Sigmoid colon (tissue), 4 donors: ENCODE measurements at regions not wholly inside any gene's neighbourhood (a gene's known extent, or its start where the extent isn't known, plus 50 kb on each side); places are given as distances from the start of the nearest gene placed in this dataset.

Source experiments
- POLR2A ChIP-seq, 2 donors: fragments of 450-650 bp; IDR thresholded peaks; one replicate each; pipeline ENCODE4 v1.6.1; 2016; ENCODE audit warnings: antibody characterized with exemption in 2 of 2, mild to moderate bottlenecking in 2 of 2, moderate library complexity in 2 of 2
- POLR2AphosphoS5 ChIP-seq, 4 donors: sonication (generic); formaldehyde crosslinking; IDR thresholded peaks; one replicate each; pipeline ENCODE4 v1.6.1; 2017; ENCODE audit warnings: antibody characterized with exemption in 4 of 4
- TF ChIP-seq, protein P1 (sequence below), 4 experiments: fragments of 450-650 bp in 3 of 4; fragments of 200-600 bp in 1 of 4; IDR thresholded peaks; one replicate each; pipeline ENCODE4 v1.5.1; 2016 to 2019; ENCODE audit warnings: antibody characterized with exemption in 4 of 4, mild to moderate bottlenecking in 3 of 4, moderate library complexity in 2 of 4

DNA sequence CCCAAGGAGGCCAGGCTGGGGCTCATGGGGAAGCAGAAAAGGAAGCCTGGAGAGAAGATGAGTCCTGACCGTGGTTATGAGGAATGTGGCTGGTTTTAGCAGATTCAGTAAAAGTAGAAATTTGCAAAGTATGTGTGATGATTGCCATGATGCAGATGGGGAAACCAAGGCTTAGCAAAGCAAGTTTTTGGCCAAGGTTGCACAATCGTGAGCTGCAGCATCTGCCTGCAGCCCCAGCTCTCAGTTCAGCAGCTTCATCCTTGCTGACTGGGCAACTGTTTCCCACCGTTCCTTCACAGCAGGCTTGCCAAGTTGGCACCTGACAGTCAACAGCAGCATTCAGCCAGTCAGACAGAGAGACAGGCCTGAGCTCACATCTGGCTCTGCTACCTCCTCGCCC, 656.7 kb downstream of the MED13L start:
- TF ChIP-seq POLR2AphosphoS5 (IDR thresholded peaks at IDR 0.05) (no peak), POLR2A (IDR thresholded peaks at IDR 0.05) (no peak)
- TF ChIP-seq, protein P1, sequence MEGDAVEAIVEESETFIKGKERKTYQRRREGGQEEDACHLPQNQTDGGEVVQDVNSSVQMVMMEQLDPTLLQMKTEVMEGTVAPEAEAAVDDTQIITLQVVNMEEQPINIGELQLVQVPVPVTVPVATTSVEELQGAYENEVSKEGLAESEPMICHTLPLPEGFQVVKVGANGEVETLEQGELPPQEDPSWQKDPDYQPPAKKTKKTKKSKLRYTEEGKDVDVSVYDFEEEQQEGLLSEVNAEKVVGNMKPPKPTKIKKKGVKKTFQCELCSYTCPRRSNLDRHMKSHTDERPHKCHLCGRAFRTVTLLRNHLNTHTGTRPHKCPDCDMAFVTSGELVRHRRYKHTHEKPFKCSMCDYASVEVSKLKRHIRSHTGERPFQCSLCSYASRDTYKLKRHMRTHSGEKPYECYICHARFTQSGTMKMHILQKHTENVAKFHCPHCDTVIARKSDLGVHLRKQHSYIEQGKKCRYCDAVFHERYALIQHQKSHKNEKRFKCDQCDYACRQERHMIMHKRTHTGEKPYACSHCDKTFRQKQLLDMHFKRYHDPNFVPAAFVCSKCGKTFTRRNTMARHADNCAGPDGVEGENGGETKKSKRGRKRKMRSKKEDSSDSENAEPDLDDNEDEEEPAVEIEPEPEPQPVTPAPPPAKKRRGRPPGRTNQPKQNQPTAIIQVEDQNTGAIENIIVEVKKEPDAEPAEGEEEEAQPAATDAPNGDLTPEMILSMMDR (IDR thresholded peaks at IDR 0.05), result no peak
